GM12891 (cell line): ENCODE measurements at regions not wholly inside any gene's neighbourhood (a gene's known extent, or its start where the extent isn't known, plus 50 kb on each side); places are given as distances from the start of the nearest gene placed in this dataset.

Experiments
- DNase-seq: peaks from one replicate; pipeline ENCODE4 v3.0.0; 2011; ENCODE audit warnings: low spot score; ENCODE audit not compliant: insufficient read length
- FAIRE-seq: peaks from 2 replicates; lab custom pipeline; 2011; peaks lifted over from hg19 to GRCh38; lab: Jason Lieb, UNC
- PAX5 ChIP-seq: IDR thresholded peaks from 2 replicates; pipeline ENCODE4 v1.6.1; 2011; ENCODE audit warnings: low read length, moderate library complexity, mild to moderate bottlenecking; ENCODE audit not compliant: insufficient read depth, severe bottlenecking
- POLR2A ChIP-seq: IDR thresholded peaks from 2 replicates; pipeline ENCODE4 v1.6.1; 2011; ENCODE audit warnings: low read depth, low read length, control low read depth
- POLR2AphosphoS5 ChIP-seq: IDR thresholded peaks from 2 replicates; pipeline ENCODE4 v1.6.1; 2011; ENCODE audit warnings: low read depth, low read length, control low read depth
- POU2F2 ChIP-seq: IDR thresholded peaks from 2 replicates; pipeline ENCODE4 v1.6.1; 2011; ENCODE audit warnings: low read depth, mild to moderate bottlenecking, control low read depth, low read length, moderate library complexity
- SPI1 ChIP-seq: IDR thresholded peaks from 2 replicates; pipeline ENCODE4 v1.6.1; 2011; ENCODE audit warnings: low read depth, low read length, control low read depth
- TAF1 ChIP-seq: IDR thresholded peaks from 2 replicates; pipeline ENCODE4 v1.6.1; 2011; ENCODE audit warnings: low read depth, low read length, control low read depth

DNA sequence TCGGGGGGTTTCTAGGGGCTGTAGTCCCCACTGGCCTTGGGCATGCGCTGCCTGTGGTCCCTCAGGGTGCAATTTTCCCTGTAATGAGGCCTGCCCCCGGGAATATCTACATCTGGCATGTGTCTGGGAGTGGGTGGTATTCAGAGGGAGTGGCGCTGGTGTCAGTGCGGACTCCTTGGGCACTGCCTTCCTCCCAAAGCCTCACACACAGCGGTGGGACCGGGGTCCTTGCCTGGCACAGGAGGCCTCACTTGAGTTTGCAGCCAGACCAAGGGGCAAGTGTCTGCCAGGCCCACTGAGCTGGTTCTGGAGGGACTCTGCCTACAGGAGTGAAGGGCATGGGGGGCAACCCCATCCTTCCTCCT is 53.5 kb upstream of the PCSK6 start:
- no peak for FAIRE-seq
- no peak for TF ChIP-seq POLR2A
- TF ChIP-seq POU2F2 = no peak
- no peak for TF ChIP-seq TAF1
- TF ChIP-seq PAX5 = no peak
- TF ChIP-seq SPI1 = no peak
- no peak for TF ChIP-seq POLR2AphosphoS5
- no peak for DNase-seq

DNA sequence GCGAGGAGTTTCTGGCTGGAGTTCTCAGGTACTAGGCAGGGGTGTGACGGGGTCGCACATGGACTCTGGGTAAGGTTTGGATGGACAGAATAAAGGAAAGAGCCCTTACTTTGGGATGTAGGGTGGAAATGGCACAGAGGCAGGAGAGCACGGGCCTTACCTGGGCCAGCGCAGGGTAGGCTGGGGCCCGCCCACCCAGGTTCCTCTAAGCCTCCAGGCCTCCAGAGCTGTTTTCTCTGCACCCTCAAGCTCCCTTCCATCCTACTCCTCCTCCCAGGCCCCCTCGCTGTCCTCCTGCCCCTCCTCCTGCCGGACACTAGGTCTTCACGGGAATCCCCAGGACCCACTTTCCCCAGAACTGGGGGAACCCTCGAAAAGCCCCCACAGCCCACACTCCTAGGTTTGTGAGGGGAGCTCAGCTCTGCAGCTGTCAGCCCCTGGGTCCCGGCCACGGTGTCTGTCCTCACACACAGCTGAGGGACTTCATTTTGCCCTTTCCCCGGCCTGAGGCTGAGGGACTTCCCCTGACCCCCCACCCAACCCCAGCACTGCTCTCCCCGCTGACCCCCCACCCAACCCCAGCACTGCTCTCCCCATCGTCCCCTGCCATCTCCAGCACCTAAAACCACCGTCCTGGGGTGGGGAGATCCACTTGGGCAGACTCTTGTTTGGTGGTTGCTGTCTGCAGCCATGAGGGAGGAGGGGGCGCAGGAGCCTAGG is 53.0 kb upstream of the PCSK6 start:
- FAIRE-seq = no peak
- no peak for TF ChIP-seq SPI1
- no peak for TF ChIP-seq POLR2A
- no peak for TF ChIP-seq POLR2AphosphoS5
- no peak for TF ChIP-seq PAX5
- TF ChIP-seq POU2F2 = no peak

DNA sequence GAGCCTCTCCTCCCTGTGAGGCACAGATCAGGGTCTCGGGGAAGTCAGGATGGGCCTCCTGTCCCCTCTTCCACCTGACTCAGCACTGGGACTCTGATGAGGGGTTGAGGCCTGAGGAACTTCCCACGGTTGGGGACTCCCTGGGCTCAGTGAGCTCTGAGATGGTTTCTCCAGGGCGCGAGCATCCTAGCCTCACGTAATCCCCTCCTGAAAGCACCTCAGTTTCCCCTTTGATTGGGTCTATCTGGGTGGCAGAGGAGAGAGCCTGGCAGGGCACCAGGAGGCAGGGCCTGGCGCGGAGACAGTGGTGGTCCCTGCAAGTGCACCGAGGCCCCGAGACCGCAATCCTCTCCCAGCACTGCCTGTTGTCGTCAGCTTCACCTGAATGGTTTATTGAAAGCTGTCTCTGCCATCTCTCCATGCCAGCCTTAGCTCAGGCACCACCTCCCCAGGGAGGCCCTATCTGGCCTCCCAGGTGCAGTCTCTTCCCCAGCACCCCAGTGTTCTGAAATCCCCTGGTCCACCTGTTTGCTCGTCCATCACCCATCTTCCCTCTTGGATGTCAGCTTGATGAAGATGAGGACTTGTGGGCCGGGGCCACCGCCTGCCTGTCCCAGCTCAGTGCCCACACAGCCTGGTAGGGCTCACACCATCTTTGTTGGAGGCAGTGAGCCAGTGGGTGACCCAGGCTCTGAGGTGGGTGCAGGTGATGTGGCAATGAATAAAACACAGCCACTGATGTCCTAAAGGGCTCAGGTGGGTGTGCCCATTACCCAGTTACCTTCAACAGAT is 52.2 kb upstream of the PCSK6 start:
- DNase-seq = no peak
- no peak for FAIRE-seq

More for the DNA sequence above, 53.0 kb upstream of the PCSK6 start:
- no peak for DNase-seq

DNA sequence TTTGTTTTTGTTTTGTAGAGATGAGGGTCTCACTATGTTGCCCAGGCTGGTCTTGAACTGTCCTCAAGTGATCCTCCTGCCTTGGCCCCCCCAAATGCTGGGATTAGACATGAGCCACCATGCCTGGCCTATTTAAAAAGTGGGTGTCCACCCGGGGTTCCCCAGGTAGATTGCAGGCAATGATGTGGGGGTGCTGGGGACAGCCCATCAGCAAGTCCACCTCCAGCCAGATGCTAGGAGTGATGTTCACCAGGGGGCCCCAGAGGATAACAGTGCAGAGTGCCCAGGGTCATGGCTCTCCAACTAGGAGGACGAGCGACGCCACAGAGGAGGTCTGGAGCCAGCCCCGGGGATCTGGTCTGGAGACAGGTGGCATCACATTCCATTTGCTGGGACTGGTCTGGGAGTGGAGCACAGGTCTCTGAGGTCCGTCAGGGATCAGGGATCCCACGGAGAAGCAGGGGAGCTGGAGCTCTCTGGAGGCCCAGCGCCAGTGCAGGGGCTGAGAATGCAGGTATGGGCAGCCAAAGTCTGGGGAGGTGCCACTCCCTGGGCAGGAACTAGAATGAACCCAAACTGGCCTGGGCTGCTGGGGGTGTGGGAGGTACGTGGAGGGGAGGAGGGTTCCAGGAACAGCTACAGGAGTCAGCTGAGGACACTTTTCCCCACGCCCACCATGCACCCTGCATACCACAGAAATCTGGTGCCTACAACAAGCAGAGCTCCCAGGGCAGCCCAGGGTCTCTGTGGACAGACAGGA is 51.2 kb upstream of the PCSK6 start:
- TF ChIP-seq PAX5 (no peak), SPI1 (no peak)
- FAIRE-seq (no peak), DNase-seq (no peak)

More for the DNA sequence above, 52.2 kb upstream of the PCSK6 start:
- TF ChIP-seq PAX5 = no peak
- TF ChIP-seq TAF1 = no peak
- TF ChIP-seq SPI1 = no peak
- no peak for TF ChIP-seq POLR2AphosphoS5
- TF ChIP-seq POU2F2 = no peak
- TF ChIP-seq POLR2A = no peak

DNA sequence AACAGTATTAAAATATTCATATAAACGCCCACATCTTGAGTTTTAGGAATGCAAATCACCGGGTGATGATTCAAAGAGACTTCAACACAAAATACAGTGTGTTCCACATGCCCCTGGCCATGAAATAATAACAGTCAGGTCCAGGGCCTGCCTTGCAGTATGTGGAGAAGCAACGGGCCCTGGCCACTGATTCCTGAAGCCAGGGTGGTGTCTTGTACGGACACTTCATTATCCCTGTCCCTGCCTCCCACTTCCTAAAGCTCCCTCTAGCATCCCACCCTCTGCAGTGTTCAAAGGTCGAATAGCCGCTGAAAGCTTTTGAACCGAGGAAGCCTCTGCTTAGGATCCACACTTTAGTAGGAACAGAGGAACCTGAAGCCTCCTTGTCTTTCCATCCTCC is 50.4 kb upstream of the PCSK6 start:
- no peak for FAIRE-seq
- TF ChIP-seq PAX5 = no peak
- TF ChIP-seq TAF1 = no peak
- no peak for TF ChIP-seq POLR2AphosphoS5
- TF ChIP-seq POLR2A = no peak
- no peak for TF ChIP-seq POU2F2
- no peak for TF ChIP-seq SPI1
- DNase-seq = no peak

DNA sequence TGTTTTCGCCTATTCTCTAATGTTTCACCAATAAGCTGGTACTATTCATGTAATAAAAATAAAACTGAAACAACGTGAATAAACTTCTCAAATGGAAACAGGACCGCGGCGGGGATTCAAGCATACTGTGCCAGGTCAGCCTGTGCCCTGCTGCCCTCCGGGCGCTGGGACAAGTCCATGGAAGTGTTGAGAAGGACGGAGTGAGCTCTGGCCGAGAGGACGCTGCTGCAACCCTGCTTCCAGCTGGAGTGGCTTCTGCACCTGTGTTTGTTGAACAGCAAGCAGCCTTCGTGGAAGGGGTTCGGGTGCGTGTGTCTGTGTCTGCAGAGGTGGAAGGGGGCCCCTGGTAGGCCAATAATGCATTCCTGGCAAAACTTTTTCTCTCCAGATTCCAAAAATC is 50.0 kb upstream of the PCSK6 start:
- DNase-seq (no peak), FAIRE-seq (no peak)
- TF ChIP-seq POLR2A (no peak), TAF1 (no peak), POU2F2 (no peak), SPI1 (no peak)
